Loucy (cell line): ENCODE measurements at regions not wholly inside any gene's neighbourhood (a gene's known extent, or its start where the extent isn't known, plus 50 kb on each side); places are given as distances from the start of the nearest gene placed in this dataset.

Experiments used
- CTCF ChIP-seq: fragments of 200-600 bp; sonication (generic); conservative IDR thresholded peaks from 2 replicates; pipeline ENCODE4 v1.5.1; 2014; ENCODE audit warnings: mild to moderate bottlenecking, antibody characterized with exemption, low read length
- EZH2phosphoT487 ChIP-seq: fragments of 200-600 bp; IDR thresholded peaks from 2 replicates; pipeline ENCODE4 v1.6.1; 2018; ENCODE audit warnings: antibody characterized with exemption, mild to moderate bottlenecking, moderate library complexity, borderline replicate concordance

DNA sequence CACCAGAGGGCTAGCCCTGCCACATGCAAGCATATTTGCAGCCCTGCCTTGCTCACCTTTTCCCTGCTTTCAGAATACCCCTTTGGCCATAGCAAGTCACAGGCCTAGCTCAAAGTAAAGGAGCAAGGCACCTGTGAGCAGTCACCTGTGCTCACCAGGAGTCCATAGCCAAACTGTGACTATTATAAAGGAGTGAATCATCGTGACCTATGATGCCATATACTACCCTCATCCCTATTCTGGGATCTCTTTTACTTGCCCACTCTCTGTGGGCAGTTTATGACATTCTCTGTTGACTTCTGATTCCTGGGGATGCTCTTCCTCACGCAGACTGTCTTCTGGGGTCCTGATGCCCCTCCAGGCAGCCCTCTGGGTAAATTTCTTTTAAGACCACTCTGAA, 200.5 kb upstream of the NLRP1 start:
- TF ChIP-seq CTCF (no peak), EZH2phosphoT487 (no peak)
